Natural killer cell (primary cell): ENCODE measurements at regions not wholly inside any gene's neighbourhood (a gene's known extent, or its start where the extent isn't known, plus 50 kb on each side); places are given as distances from the start of the nearest gene placed in this dataset.

Experiments used
- ATAC-seq, 3 donors: fragments of 150-1000 bp in 2 of 3; fragments of 200-7000 bp in 1 of 3; cut with Tn5 transposase; 1 replicate in 1 of 3; 2 replicates in 2 of 3; pipeline ENCODE4 v1.10.0; 2021; ENCODE audit warnings: mild to moderate bottlenecking in 2 of 3, moderate library complexity in 2 of 3
- DNase-seq, 2 donors: peaks; one replicate each; pipeline versions ENCODE4 v3.0.0 to v3.0.0-alpha.2; 2013 to 2021; ENCODE audit warnings: mixed read lengths in 1 of 2
- H3K27ac ChIP-seq: one replicate; pipeline ENCODE4 v1.5.1; 2013; ENCODE audit warnings: mild to moderate bottlenecking, low read length
- H3K27me3 ChIP-seq: one replicate; pipeline ENCODE4 v1.6.1; 2013; ENCODE audit warnings: low read length; ENCODE audit not compliant: control insufficient read depth, insufficient read depth
- H3K36me3 ChIP-seq: one replicate; pipeline ENCODE4 v1.6.1; 2013; ENCODE audit warnings: low read length; ENCODE audit not compliant: control insufficient read depth, insufficient read depth
- H3K4me1 ChIP-seq: one replicate; pipeline ENCODE4 v1.6.1; 2013; ENCODE audit warnings: low read length; ENCODE audit not compliant: control insufficient read depth, insufficient read depth
- H3K4me3 ChIP-seq: one replicate; pipeline ENCODE4 v1.5.1; 2013; ENCODE audit warnings: low read length
- H3K9me3 ChIP-seq: one replicate; pipeline ENCODE4 v1.6.1; 2013; ENCODE audit warnings: low read length; ENCODE audit not compliant: control insufficient read depth, insufficient read depth
- H3K27ac Mint-ChIP-seq, 2 donors: one replicate each; pipeline ENCODE4 v1.8.0; 2022; ENCODE audit warnings: mild to moderate bottlenecking in 2 of 2, mixed read lengths in 2 of 2, moderate library complexity in 1 of 2
- H3K27me3 Mint-ChIP-seq, 2 donors: one replicate each; pipeline ENCODE4 v1.8.0; 2022; ENCODE audit warnings: low read depth in 2 of 2, mixed read lengths in 2 of 2
- H3K36me3 Mint-ChIP-seq: one replicate; pipeline ENCODE4 v1.8.0; 2022; ENCODE audit warnings: mixed read lengths
- H3K4me1 Mint-ChIP-seq, 2 donors: one replicate each; pipeline ENCODE4 v1.8.0; 2022; ENCODE audit warnings: mixed read lengths in 2 of 2
- H3K4me3 Mint-ChIP-seq: one replicate; pipeline ENCODE4 v1.8.0; 2022; ENCODE audit warnings: mild to moderate bottlenecking, moderate library complexity, mixed read lengths
- H3K9me3 Mint-ChIP-seq, 2 donors: one replicate each; pipeline ENCODE4 v1.8.0; 2022; ENCODE audit warnings: mixed read lengths in 2 of 2
- WGBS: methylation state at CpG from one replicate; pipeline ENCODE4 v1.1.7; 2013; ENCODE audit warnings: missing lambda C conversion rate; ENCODE audit not compliant: insufficient coverage; 5-methylcytosine and 5-hydroxymethylcytosine counted together
- intact Hi-C: fragments of 100-400 bp; cut with micrococcal nuclease; formaldehyde crosslinking; loops from one replicate; pipeline ENCODE4 v1.14.2; 2022
- TF ChIP-seq, protein P1 (sequence below): fragments of 200-600 bp; IDR thresholded peaks from one replicate; pipeline ENCODE4 v1.8.0; 2022; ENCODE audit warnings: antibody characterized with exemption

DNA sequence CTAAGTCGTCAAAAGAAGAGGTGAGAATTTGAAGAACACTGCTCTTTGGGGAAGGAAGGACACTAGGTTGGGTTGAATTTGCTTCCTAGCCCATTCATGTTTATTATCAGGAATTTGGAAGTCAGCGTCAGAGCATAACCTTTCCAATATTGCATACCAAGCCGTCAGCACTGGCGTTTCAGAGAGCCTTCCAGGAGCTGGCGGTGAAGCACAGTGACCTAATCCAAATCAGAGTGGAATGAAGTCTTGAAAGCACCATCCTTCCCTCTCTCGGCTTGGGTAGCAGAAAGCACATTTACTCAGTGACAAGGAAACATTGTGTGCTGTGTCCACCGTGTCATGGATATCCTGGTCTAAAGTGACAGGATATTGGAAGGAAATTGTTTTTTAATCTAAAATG is 240.3 kb upstream of the PELI2 start:
- Mint-ChIP-seq H3K4me1 (no peaks in the 10 kb centered on the region), H3K9me3 (no peaks in the 10 kb centered on the region), H3K36me3 (no peaks in the 10 kb centered on the region), H3K4me3 (no peak overlapping the region), H3K27ac (no peak overlapping the region), H3K27me3 (peaks cover 17 to 23% of the 10 kb centered on the region in 2 donors)
- no peaks in the 10 kb centered on the region for H3K4me1 ChIP-seq
- no peaks in the 10 kb centered on the region for H3K36me3 ChIP-seq
- DNase-seq = no peak
- H3K9me3 ChIP-seq = no peaks in the 10 kb centered on the region
- H3K27me3 ChIP-seq = no peaks in the 10 kb centered on the region
- 88% methylated on average over 7 of the region's 7 CpGs for WGBS
- H3K27ac ChIP-seq = no peak overlapping the region
- intact Hi-C loops = no loop called here
- TF ChIP-seq, protein P1, sequence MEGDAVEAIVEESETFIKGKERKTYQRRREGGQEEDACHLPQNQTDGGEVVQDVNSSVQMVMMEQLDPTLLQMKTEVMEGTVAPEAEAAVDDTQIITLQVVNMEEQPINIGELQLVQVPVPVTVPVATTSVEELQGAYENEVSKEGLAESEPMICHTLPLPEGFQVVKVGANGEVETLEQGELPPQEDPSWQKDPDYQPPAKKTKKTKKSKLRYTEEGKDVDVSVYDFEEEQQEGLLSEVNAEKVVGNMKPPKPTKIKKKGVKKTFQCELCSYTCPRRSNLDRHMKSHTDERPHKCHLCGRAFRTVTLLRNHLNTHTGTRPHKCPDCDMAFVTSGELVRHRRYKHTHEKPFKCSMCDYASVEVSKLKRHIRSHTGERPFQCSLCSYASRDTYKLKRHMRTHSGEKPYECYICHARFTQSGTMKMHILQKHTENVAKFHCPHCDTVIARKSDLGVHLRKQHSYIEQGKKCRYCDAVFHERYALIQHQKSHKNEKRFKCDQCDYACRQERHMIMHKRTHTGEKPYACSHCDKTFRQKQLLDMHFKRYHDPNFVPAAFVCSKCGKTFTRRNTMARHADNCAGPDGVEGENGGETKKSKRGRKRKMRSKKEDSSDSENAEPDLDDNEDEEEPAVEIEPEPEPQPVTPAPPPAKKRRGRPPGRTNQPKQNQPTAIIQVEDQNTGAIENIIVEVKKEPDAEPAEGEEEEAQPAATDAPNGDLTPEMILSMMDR = no peak
- ATAC-seq = no peak
- H3K4me3 ChIP-seq = no peak overlapping the region

DNA sequence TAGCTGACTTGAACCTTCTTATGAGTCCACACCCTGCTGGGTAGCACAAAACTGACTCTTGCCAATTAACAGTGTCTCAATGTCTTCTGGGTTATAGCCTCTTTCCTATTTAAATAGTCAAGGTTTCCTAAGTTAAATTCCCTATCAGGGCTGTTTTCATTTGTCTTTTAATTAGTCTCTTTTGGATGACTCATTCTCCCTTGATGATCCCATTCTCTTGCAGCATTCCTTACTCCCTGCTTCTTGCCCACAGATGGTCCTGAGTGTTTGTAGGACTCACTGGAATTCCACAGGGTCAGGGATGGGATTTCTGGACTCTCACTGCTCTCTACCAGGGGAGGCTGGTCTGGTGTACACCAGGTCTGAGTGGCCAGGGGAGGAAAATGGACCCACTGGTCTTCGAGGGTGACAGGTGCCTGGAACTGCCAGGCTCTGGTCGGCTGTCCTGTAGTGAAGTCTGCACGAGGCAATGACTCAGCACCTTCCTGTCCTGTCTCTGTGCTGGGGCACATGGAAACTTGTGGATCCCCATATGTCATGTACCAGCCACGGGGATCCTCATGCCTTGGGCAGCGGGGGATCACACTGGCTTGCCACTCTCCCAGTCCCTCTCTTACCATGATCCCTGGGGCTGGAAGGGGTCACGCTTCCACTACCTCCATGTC is 236.5 kb upstream of the PELI2 start:
- Histone ChIP-seq H3K9me3 (no peaks in the 10 kb centered on the region), H3K36me3 (no peaks in the 10 kb centered on the region), H3K4me1 (no peaks in the 10 kb centered on the region), H3K27ac (no peak overlapping the region), H3K4me3 (no peak overlapping the region), H3K27me3 (no peaks in the 10 kb centered on the region)
- H3K27ac Mint-ChIP-seq = no peak overlapping the region
- no peaks in the 10 kb centered on the region for H3K36me3 Mint-ChIP-seq
- no peak overlapping the region for H3K4me3 Mint-ChIP-seq
- ATAC-seq (no peak), DNase-seq (no peak)
- no peaks in the 10 kb centered on the region for H3K9me3 Mint-ChIP-seq
- peaks cover 0 to 2% of the 10 kb centered on the region in 2 donors for H3K4me1 Mint-ChIP-seq
- peaks cover 14 to 23% of the 10 kb centered on the region in 2 donors for H3K27me3 Mint-ChIP-seq
- intact Hi-C loops = no loop called here
- TF ChIP-seq, protein P1 = no peak
- WGBS = 65% methylated on average over 6 of the region's 6 CpGs

DNA sequence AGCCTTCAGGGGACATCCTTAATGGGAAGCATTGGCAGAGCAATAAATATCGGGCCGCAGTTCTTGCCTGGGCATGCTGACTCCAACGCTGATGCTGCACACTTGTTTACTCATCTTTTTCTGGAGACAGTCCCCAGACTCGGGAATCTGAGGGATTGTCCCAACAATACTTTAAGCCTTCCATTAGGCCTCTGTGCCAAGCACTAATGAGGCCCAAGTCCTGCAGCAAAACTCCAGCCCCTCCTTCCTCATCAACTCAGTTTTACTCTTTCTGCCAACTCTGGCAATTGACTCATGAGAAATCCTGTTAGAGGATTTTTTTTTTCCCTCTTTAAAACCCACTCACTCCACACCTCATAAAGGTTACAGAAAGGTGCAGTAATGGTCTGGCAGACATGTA is 233.4 kb upstream of the PELI2 start:
- intact Hi-C loops = no loop called here
- H3K36me3 ChIP-seq = no peaks in the 10 kb centered on the region
- H3K4me3 Mint-ChIP-seq = no peak overlapping the region
- ATAC-seq = no peak
- H3K27me3 Mint-ChIP-seq = peaks cover 14 to 15% of the 10 kb centered on the region in 2 donors
- H3K36me3 Mint-ChIP-seq = no peaks in the 10 kb centered on the region
- no peaks in the 10 kb centered on the region for H3K9me3 Mint-ChIP-seq
- no peak overlapping the region for H3K27ac ChIP-seq
- no peaks in the 10 kb centered on the region for H3K27me3 ChIP-seq
- H3K4me3 ChIP-seq = no peak overlapping the region
- 90% methylated on average over 4 of the region's 4 CpGs for WGBS
- TF ChIP-seq, protein P1 = no peak
- no peak overlapping the region for H3K27ac Mint-ChIP-seq
- DNase-seq = no peak
- H3K9me3 ChIP-seq = no peaks in the 10 kb centered on the region
- peaks cover 0 to 5% of the 10 kb centered on the region in 2 donors for H3K4me1 Mint-ChIP-seq
- H3K4me1 ChIP-seq = no peaks in the 10 kb centered on the region

DNA sequence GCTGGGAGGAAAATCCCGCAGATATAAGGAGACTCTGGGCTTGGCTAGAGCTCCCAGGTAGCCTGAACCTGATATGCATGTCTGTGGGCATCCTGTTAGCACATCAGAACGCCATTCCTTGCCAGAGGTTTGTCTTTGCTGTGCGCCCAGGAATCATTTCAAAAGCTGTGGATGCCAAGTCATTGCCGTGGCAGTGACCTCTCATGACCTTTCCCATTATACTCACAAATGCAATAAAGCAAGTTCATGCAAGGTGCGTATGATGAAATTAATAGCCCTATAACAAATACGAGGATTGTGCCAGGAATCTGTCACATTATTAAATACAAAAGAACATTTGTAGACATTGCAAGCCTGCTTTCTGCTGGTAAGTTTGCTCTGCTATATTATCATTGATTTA is 229.1 kb upstream of the PELI2 start:
- H3K36me3 ChIP-seq = no peaks in the 10 kb centered on the region
- no peak overlapping the region for H3K4me3 ChIP-seq
- Mint-ChIP-seq H3K36me3 (no peaks in the 10 kb centered on the region), H3K4me1 (peaks cover 0 to 5% of the 10 kb centered on the region in 2 donors), H3K9me3 (no peaks in the 10 kb centered on the region), H3K27me3 (peaks cover 16 to 26% of the 10 kb centered on the region in 2 donors), H3K27ac (no peak overlapping the region), H3K4me3 (no peak overlapping the region)
- 90% methylated on average over 6 of the region's 6 CpGs for WGBS
- no peaks in the 10 kb centered on the region for H3K4me1 ChIP-seq
- no peak for DNase-seq
- no peak overlapping the region for H3K27ac ChIP-seq
- H3K27me3 ChIP-seq = no peaks in the 10 kb centered on the region
- TF ChIP-seq, protein P1 = no peak
- intact Hi-C loops = no loop called here
- no peaks in the 10 kb centered on the region for H3K9me3 ChIP-seq
- ATAC-seq = no peak
